H9 (cell line): ENCODE measurements at regions not wholly inside any gene's neighbourhood (a gene's known extent, or its start where the extent isn't known, plus 50 kb on each side); places are given as distances from the start of the nearest gene placed in this dataset.

Experiments used
- DNase-seq: peaks from one replicate; pipeline ENCODE4 v3.0.0-alpha.2; 2017
- H2AFZ ChIP-seq: one replicate; pipeline ENCODE4 v1.6.1; 2013; ENCODE audit warnings: mild to moderate bottlenecking, low read length, control low read depth, moderate library complexity
- H2AK5ac ChIP-seq: 2 replicates; pipeline ENCODE4 v1.6.1; 2013; ENCODE audit warnings: low read length, control low read depth, mixed read lengths; ENCODE audit not compliant: insufficient read length
- H2BK120ac ChIP-seq: one replicate; pipeline ENCODE4 v1.6.1; 2013; ENCODE audit warnings: low read depth, mild to moderate bottlenecking, low read length, control low read depth, inconsistent platforms; ENCODE audit not compliant: poor library complexity, severe bottlenecking
- H2BK12ac ChIP-seq: 2 replicates; pipeline ENCODE4 v1.6.1; 2013; ENCODE audit warnings: low read length, control low read depth, mixed read lengths, low read depth; ENCODE audit not compliant: insufficient read length
- H2BK15ac ChIP-seq: 2 replicates; pipeline ENCODE4 v1.6.1; 2013; ENCODE audit warnings: low read depth, low read length, control low read depth
- H2BK20ac ChIP-seq: one replicate; pipeline ENCODE4 v1.6.1; 2013; ENCODE audit warnings: low read depth, mild to moderate bottlenecking, low read length, control low read depth, inconsistent platforms; ENCODE audit not compliant: poor library complexity, severe bottlenecking
- H2BK5ac ChIP-seq: 2 replicates; pipeline ENCODE4 v1.6.1; 2013; ENCODE audit warnings: low read length, control low read depth, mixed read lengths; ENCODE audit not compliant: insufficient read length
- H3K14ac ChIP-seq: 2 replicates; pipeline ENCODE4 v1.6.1; 2013; ENCODE audit warnings: low read length, control low read depth; ENCODE audit not compliant: insufficient read depth
- H3K18ac ChIP-seq: 2 replicates; pipeline ENCODE4 v1.6.1; 2013; ENCODE audit warnings: low read depth, mild to moderate bottlenecking, mixed read lengths, low read length, control low read depth; ENCODE audit not compliant: insufficient read length
- H3K23ac ChIP-seq: 2 replicates; pipeline ENCODE4 v1.6.1; 2013; ENCODE audit warnings: low read length, control low read depth, mixed read lengths, low read depth; ENCODE audit not compliant: insufficient read length
- H3K23me2 ChIP-seq: 2 replicates; pipeline ENCODE4 v1.6.1; 2013; ENCODE audit warnings: low read depth, mild to moderate bottlenecking, mixed read lengths, low read length, control low read depth; ENCODE audit not compliant: insufficient read length, poor library complexity, severe bottlenecking
- H3K27ac ChIP-seq: 2 replicates; pipeline ENCODE4 v1.5.1; 2013; ENCODE audit warnings: low read length, control low read depth, mixed read lengths, low read depth; ENCODE audit not compliant: insufficient read length
- H3K27me3 ChIP-seq: 2 replicates; pipeline ENCODE4 v1.6.1; 2013; ENCODE audit warnings: low read length, control low read depth, inconsistent platforms; ENCODE audit not compliant: insufficient read depth
- H3K4ac ChIP-seq: 2 replicates; pipeline ENCODE4 v1.6.1; 2013; ENCODE audit warnings: low read depth, mild to moderate bottlenecking, control low read depth, inconsistent platforms, low read length, moderate library complexity
- H3K4me1 ChIP-seq: 2 replicates; pipeline ENCODE4 v1.6.1; 2013; ENCODE audit warnings: low read length, control low read depth, inconsistent platforms; ENCODE audit not compliant: insufficient read depth
- H3K4me2 ChIP-seq: 2 replicates; pipeline ENCODE4 v1.6.1; 2013; ENCODE audit warnings: low read length, control low read depth, mixed read lengths; ENCODE audit not compliant: insufficient read length, insufficient read depth
- H3K56ac ChIP-seq: 2 replicates; pipeline ENCODE4 v1.6.1; 2013; ENCODE audit warnings: low read depth, mild to moderate bottlenecking, mixed read lengths, low read length, control low read depth; ENCODE audit not compliant: insufficient read length
- H3K79me1 ChIP-seq: 2 replicates; pipeline ENCODE4 v1.6.1; 2013; ENCODE audit warnings: low read depth, mild to moderate bottlenecking, moderate library complexity, low read length, control low read depth, inconsistent platforms; ENCODE audit not compliant: insufficient read depth, poor library complexity, severe bottlenecking
- H3K79me2 ChIP-seq: 2 replicates; pipeline ENCODE4 v1.6.1; 2013; ENCODE audit warnings: low read length, control low read depth, inconsistent platforms; ENCODE audit not compliant: insufficient read depth
- H3K9ac ChIP-seq: 2 replicates; pipeline ENCODE4 v1.6.1; 2013; ENCODE audit warnings: low read length, control low read depth, mixed read lengths; ENCODE audit not compliant: insufficient read length; ENCODE audit errors: extremely low read depth
- H3K9me3 ChIP-seq: one replicate; pipeline ENCODE4 v1.6.1; 2013; ENCODE audit warnings: low read depth, low read length, inconsistent platforms; ENCODE audit not compliant: control insufficient read depth
- H3T11ph ChIP-seq: one replicate; pipeline ENCODE4 v1.6.1; 2013; ENCODE audit warnings: mild to moderate bottlenecking, low read length, control low read depth, inconsistent platforms
- H4K20me1 ChIP-seq: one replicate; pipeline ENCODE4 v1.6.1; 2013; ENCODE audit not compliant: control insufficient read depth, insufficient read length, insufficient read depth
- H4K5ac ChIP-seq: 2 replicates; pipeline ENCODE4 v1.6.1; 2013; ENCODE audit warnings: low read depth, mild to moderate bottlenecking, mixed read lengths, low read length, control low read depth; ENCODE audit not compliant: insufficient read length
- H4K8ac ChIP-seq: replicated peaks from 2 replicates; pipeline ENCODE4 v1.6.1; 2013; ENCODE audit warnings: low read length, control low read depth, mixed read lengths, low read depth; ENCODE audit not compliant: insufficient read length
- H4K91ac ChIP-seq: 2 replicates; pipeline ENCODE4 v1.6.1; 2013; ENCODE audit warnings: low read depth, mild to moderate bottlenecking, moderate library complexity, mixed read lengths, low read length, control low read depth; ENCODE audit not compliant: insufficient read length
- H3K27ac Mint-ChIP-seq, 3 experiments: 2 replicates in 2 of 3; 3 replicates in 1 of 3; pipeline ENCODE4 v1.8.0; 2020 to 2021; ENCODE audit warnings: mixed read lengths in 3 of 3, mild to moderate bottlenecking in 1 of 3, moderate library complexity in 1 of 3
- H3K27me3 Mint-ChIP-seq: 2 replicates; pipeline ENCODE4 v1.8.0; 2021; ENCODE audit warnings: low read depth, mild to moderate bottlenecking, moderate library complexity, mixed read lengths
- H3K36me3 Mint-ChIP-seq, 3 experiments: 2 replicates in 2 of 3; 3 replicates in 1 of 3; pipeline ENCODE4 v1.8.0; 2020 to 2021; ENCODE audit warnings: low read depth in 3 of 3, mixed read lengths in 3 of 3; ENCODE audit not compliant: insufficient read depth in 1 of 3
- H3K4me1 Mint-ChIP-seq, 2 experiments: 2 replicates each; pipeline ENCODE4 v1.8.0; 2020; ENCODE audit warnings: mixed read lengths in 2 of 2
- H3K4me3 Mint-ChIP-seq, 2 experiments: 2 replicates in 1 of 2; 3 replicates in 1 of 2; pipeline ENCODE4 v1.8.0; 2020 to 2021; ENCODE audit warnings: mild to moderate bottlenecking in 2 of 2, mixed read lengths in 2 of 2, moderate library complexity in 1 of 2
- H3K9me3 Mint-ChIP-seq, 2 experiments: 2 replicates in 1 of 2; 3 replicates in 1 of 2; pipeline ENCODE4 v1.8.0; 2020; ENCODE audit warnings: mild to moderate bottlenecking in 2 of 2, mixed read lengths in 2 of 2, moderate library complexity in 1 of 2
- WGBS: extraction: QIAGEN DNeasy Blood & Tissue Kit; methylation state at CpG from one replicate; pipeline ENCODE4 v1.1.7; 2013; ENCODE audit warnings: missing lambda C conversion rate, low lambda C conversion rate, mixed read lengths; ENCODE audit not compliant: insufficient read length; ENCODE audit errors: extremely low coverage; 5-methylcytosine and 5-hydroxymethylcytosine counted together
- TF ChIP-seq, protein P1 (sequence below): fragments of 200-600 bp; sonication (generic); conservative IDR thresholded peaks from 3 replicates; pipeline ENCODE4 v1.8.0; 2021; ENCODE audit warnings: antibody characterized with exemption, mild to moderate bottlenecking

DNA sequence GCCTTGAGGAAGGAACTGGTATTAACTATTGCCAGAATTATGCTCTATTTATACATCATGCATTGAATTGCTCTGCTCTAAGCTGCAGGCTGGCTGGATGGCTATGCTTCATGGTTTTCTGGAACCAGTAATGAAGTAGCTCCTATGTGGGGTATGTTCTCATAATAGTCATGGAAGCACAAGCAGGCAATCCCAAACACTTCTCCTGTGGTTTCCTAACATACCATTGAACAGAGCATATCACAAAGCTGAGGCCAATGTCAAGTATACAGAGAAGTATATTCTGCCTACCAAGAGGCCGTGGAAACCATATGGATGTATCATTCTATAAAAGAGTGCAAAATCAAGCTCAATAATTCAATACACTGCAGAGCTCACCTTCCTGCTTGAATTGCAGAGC is 1752.4 kb upstream of the FLRT2 start:
- H2AFZ ChIP-seq: no peak overlapping the region
- H2BK20ac ChIP-seq: no peak overlapping the region
- H3K9me3 ChIP-seq: no peaks in the 10 kb centered on the region
- no peak overlapping the region for H3K4me3 Mint-ChIP-seq
- H3K23ac ChIP-seq: no peak overlapping the region
- H3K27ac ChIP-seq: no peak overlapping the region
- no peaks in the 10 kb centered on the region for H3K23me2 ChIP-seq
- no peak overlapping the region for H3T11ph ChIP-seq
- no peak overlapping the region for H2BK5ac ChIP-seq
- no peaks in the 10 kb centered on the region for H3K36me3 Mint-ChIP-seq
- H3K56ac ChIP-seq: no peak overlapping the region
- TF ChIP-seq, protein P1, sequence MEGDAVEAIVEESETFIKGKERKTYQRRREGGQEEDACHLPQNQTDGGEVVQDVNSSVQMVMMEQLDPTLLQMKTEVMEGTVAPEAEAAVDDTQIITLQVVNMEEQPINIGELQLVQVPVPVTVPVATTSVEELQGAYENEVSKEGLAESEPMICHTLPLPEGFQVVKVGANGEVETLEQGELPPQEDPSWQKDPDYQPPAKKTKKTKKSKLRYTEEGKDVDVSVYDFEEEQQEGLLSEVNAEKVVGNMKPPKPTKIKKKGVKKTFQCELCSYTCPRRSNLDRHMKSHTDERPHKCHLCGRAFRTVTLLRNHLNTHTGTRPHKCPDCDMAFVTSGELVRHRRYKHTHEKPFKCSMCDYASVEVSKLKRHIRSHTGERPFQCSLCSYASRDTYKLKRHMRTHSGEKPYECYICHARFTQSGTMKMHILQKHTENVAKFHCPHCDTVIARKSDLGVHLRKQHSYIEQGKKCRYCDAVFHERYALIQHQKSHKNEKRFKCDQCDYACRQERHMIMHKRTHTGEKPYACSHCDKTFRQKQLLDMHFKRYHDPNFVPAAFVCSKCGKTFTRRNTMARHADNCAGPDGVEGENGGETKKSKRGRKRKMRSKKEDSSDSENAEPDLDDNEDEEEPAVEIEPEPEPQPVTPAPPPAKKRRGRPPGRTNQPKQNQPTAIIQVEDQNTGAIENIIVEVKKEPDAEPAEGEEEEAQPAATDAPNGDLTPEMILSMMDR: no peak
- H3K18ac ChIP-seq: no peak overlapping the region
- DNase-seq: no peak
- no peak overlapping the region for H4K5ac ChIP-seq
- no peak overlapping the region for H3K9ac ChIP-seq
- H3K4me2 ChIP-seq: no peak overlapping the region
- H3K27ac Mint-ChIP-seq: no peak overlapping the region
- no CpG with 5 or more reads among the region's 1 CpG for WGBS
- no peaks in the 10 kb centered on the region for H3K9me3 Mint-ChIP-seq
- H4K91ac ChIP-seq: no peak overlapping the region
- no peak overlapping the region for H2BK12ac ChIP-seq
- H3K4ac ChIP-seq: no peak overlapping the region
- no peak overlapping the region for H3K14ac ChIP-seq
- H3K27me3 Mint-ChIP-seq: no peaks in the 10 kb centered on the region
- no peak overlapping the region for H2BK15ac ChIP-seq
- no peaks in the 10 kb centered on the region for H3K27me3 ChIP-seq
- H4K20me1 ChIP-seq: no peaks in the 10 kb centered on the region
- H3K4me1 Mint-ChIP-seq: no peaks in the 10 kb centered on the region
- H4K8ac ChIP-seq: no peak overlapping the region
- no peak overlapping the region for H2AK5ac ChIP-seq
- H3K79me2 ChIP-seq: no peaks in the 10 kb centered on the region
- no peaks in the 10 kb centered on the region for H3K79me1 ChIP-seq
- H2BK120ac ChIP-seq: no peak overlapping the region
- no peaks in the 10 kb centered on the region for H3K4me1 ChIP-seq
